ENCODE measurements at regions not wholly inside any gene's neighbourhood (a gene's known extent, or its start where the extent isn't known, plus 50 kb on each side); places are given as distances from the start of the nearest gene placed in this dataset.

GRCh38 chr5:74293182-74293581 lies 347.3 kb downstream of the ENC1 start:
- ChIA-PET RAD21 (ENCODE audit: low non-redundant PET in 1 of 2, low total read pairs in 2 of 2, uncharacterized antibody in 2 of 2, unreplicated experiment in 2 of 2) (no interaction called here), POLR2A (no interaction called here), CTCF (no interaction called here)
- Histone ChIP-seq H3K27ac (ENCODE audit: low read depth, low read length) (no peak overlapping the region), H3K9ac (ENCODE audit: low read length) (no peak overlapping the region), H4K20me1 (ENCODE audit: insufficient read depth) (no peaks in the 10 kb centered on the region), H3K36me3 (ENCODE audit: control insufficient read depth in 1 of 2, insufficient read depth in 2 of 2, low read length in 2 of 2) (no peaks in the 10 kb centered on the region), H3K27me3 (ENCODE audit: insufficient read depth, low read length) (no peaks in the 10 kb centered on the region), H2AFZ (ENCODE audit: low read depth, low read length, poor library complexity, severe bottlenecking) (no peak overlapping the region), H3K4me3 (replicated peaks in 1 of 2; ENCODE audit: low read depth in 1 of 2, low read length in 2 of 2) (no peak overlapping the region), H3K9me3 (ENCODE audit: control insufficient read depth in 1 of 2, insufficient read depth in 1 of 2, low read depth in 1 of 2, low read length in 2 of 2) (no peaks in the 10 kb centered on the region), H3K4me1 (ENCODE audit: control insufficient read depth in 1 of 2, insufficient read depth in 2 of 2, low read length in 2 of 2) (no peaks in the 10 kb centered on the region), H3K79me2 (ENCODE audit: insufficient read depth, low read length) (no peaks in the 10 kb centered on the region), H3K9me2 (ENCODE audit: insufficient read depth) (no peaks in the 10 kb centered on the region), H3K4me2 (ENCODE audit: low read length) (no peak overlapping the region)
- no peak for DNase-seq (ENCODE audit: low read depth, low spot score)
- no peak for TF ChIP-seq RAD21 (IDR thresholded peaks at IDR 0.05; ENCODE audit: low read depth)
- no peak for TF ChIP-seq ATF3 (IDR thresholded peaks at IDR 0.05)
- no peak for TF ChIP-seq EGR1 (IDR thresholded peaks at IDR 0.05; ENCODE audit: low read depth)
- TF ChIP-seq CEBPB (IDR thresholded peaks at IDR 0.05; ENCODE audit: low read depth) = no peak
- no peak for ATAC-seq
- no TSS peak for BruUV-seq (replicated peaks)
- intact Hi-C loops (cut with micrococcal nuclease) = no loop called here

- Histone ChIP-seq H3K79me2 (ENCODE audit: insufficient read depth, low read length) (no peaks in the 10 kb centered on the region), H3K4me1 (ENCODE audit: control insufficient read depth in 1 of 2, insufficient read depth in 2 of 2, low read length in 2 of 2) (no peaks in the 10 kb centered on the region), H3K4me2 (ENCODE audit: low read length) (no peak overlapping the region), H3K4me3 (replicated peaks in 1 of 2; ENCODE audit: low read depth in 1 of 2, low read length in 2 of 2) (no peak overlapping the region), H3K36me3 (ENCODE audit: control insufficient read depth in 1 of 2, insufficient read depth in 2 of 2, low read length in 2 of 2) (no peaks in the 10 kb centered on the region), H2AFZ (ENCODE audit: low read depth, low read length, poor library complexity, severe bottlenecking) (no peak overlapping the region), H3K27ac (ENCODE audit: low read depth, low read length) (no peak overlapping the region), H3K27me3 (ENCODE audit: insufficient read depth, low read length) (no peaks in the 10 kb centered on the region), H3K9ac (ENCODE audit: low read length) (no peak overlapping the region), H3K9me3 (ENCODE audit: control insufficient read depth in 1 of 2, insufficient read depth in 1 of 2, low read depth in 1 of 2, low read length in 2 of 2) (no peaks in the 10 kb centered on the region), H3K9me2 (ENCODE audit: insufficient read depth) (no peaks in the 10 kb centered on the region), H4K20me1 (ENCODE audit: insufficient read depth) (no peaks in the 10 kb centered on the region)
- TF ChIP-seq CEBPB (IDR thresholded peaks at IDR 0.05; ENCODE audit: low read depth) = no peak
- TF ChIP-seq ELF1 (IDR thresholded peaks at IDR 0.05; ENCODE audit: borderline replicate concordance, low read depth) = no peak
- TF ChIP-seq ZBTB33 (IDR thresholded peaks at IDR 0.05; ENCODE audit: extremely low read depth, insufficient replicate concordance, low read length) = no peak
- no peak for TF ChIP-seq MAX (IDR thresholded peaks at IDR 0.05)
- TF ChIP-seq RAD21 (IDR thresholded peaks at IDR 0.05; ENCODE audit: low read depth) = no peak
- TF ChIP-seq FOSL1 (IDR thresholded peaks at IDR 0.05; ENCODE audit: low read depth) = no peak
- no peak for TF ChIP-seq POLR2AphosphoS5 (IDR thresholded peaks at IDR 0.05; ENCODE audit: low read depth, low read length)
- DNase-seq (ENCODE audit: low read depth, low spot score) = no peak
- BruUV-seq (replicated peaks) = no TSS peak
- ChIA-PET CTCF (no interaction called here), RAD21 (ENCODE audit: low non-redundant PET in 1 of 2, low total read pairs in 2 of 2, uncharacterized antibody in 2 of 2, unreplicated experiment in 2 of 2) (no interaction called here), POLR2A (no interaction called here)
- intact Hi-C loops (cut with micrococcal nuclease) = no loop called here
- ATAC-seq = no peak; the same call in 1 of the 2 replicates
These were observed 349.8 kb downstream of the ENC1 start for GRCh38 chr5:74290634-74291241.
